ENCODE measurements at regions not wholly inside any gene's neighbourhood (a gene's known extent, or its start where the extent isn't known, plus 50 kb on each side); places are given as distances from the start of the nearest gene placed in this dataset.

DNA sequence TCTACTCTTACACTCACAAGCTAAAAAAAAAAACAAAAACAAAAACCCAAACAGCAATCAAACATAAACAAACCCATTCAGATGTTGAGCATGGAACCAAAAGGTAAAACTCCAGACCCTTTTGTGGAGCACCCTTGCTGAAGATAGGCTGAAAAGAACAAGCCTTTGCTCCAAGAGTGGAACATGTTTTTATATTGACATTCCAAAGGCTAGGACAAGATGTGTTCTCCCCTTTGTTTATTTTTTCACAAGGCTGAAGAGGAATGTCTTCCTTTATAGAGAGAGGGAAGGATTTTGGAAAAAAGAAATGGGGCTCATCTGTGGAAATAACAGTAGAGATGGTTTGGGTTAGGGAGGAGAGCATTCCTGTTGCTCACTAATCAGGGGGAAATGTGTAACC lies 87.2 kb upstream of the ELMO1 start:
- TF ChIP-seq, protein P1, sequence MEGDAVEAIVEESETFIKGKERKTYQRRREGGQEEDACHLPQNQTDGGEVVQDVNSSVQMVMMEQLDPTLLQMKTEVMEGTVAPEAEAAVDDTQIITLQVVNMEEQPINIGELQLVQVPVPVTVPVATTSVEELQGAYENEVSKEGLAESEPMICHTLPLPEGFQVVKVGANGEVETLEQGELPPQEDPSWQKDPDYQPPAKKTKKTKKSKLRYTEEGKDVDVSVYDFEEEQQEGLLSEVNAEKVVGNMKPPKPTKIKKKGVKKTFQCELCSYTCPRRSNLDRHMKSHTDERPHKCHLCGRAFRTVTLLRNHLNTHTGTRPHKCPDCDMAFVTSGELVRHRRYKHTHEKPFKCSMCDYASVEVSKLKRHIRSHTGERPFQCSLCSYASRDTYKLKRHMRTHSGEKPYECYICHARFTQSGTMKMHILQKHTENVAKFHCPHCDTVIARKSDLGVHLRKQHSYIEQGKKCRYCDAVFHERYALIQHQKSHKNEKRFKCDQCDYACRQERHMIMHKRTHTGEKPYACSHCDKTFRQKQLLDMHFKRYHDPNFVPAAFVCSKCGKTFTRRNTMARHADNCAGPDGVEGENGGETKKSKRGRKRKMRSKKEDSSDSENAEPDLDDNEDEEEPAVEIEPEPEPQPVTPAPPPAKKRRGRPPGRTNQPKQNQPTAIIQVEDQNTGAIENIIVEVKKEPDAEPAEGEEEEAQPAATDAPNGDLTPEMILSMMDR (IDR thresholded peaks at IDR 0.05): no peak
- no peak for TF ChIP-seq POLR2A (IDR thresholded peaks at IDR 0.05)

All from uterus (tissue), 2 donors.